ENCODE measurements at regions not wholly inside any gene's neighbourhood (a gene's known extent, or its start where the extent isn't known, plus 50 kb on each side); places are given as distances from the start of the nearest gene placed in this dataset.

GRCh38 chr18:66722671-66723070 is 118.8 kb upstream of the CDH19 start:
- H3K9me3 ChIP-seq (ENCODE audit: control insufficient read depth in 4 of 4, low read length in 3 of 4) = no peaks in the 10 kb centered on the region
- H3K36me3 ChIP-seq (ENCODE audit: control insufficient read depth in 4 of 4, insufficient read depth in 3 of 4, low read depth in 1 of 4, low read length in 3 of 4) = no peaks in the 10 kb centered on the region
- DNase-seq (ENCODE audit: low spot score) = no peak
- WGBS = 77% methylated on average over 5 of the region's 5 CpGs
- H3K4me1 ChIP-seq (ENCODE audit: control insufficient read depth in 4 of 4, insufficient read depth in 4 of 4, low read length in 3 of 4) = peaks cover 0 to 10% (median 4%) of the 10 kb centered on the region in 4 donors
- no peak overlapping the region for H3K4me3 ChIP-seq (ENCODE audit: low read depth in 1 of 3, low read length in 3 of 3)
- TF ChIP-seq FOXA2 (IDR thresholded peaks at IDR 0.05) (no peak), FOXA1 (IDR thresholded peaks at IDR 0.05) (no peak), CTCF (IDR thresholded peaks at IDR 0.05; ENCODE audit: low read depth, low read length, missing input control) (no peak), SP1 (IDR thresholded peaks at IDR 0.05) (no peak), JUND (IDR thresholded peaks at IDR 0.05) (no peak), MAX (IDR thresholded peaks at IDR 0.05) (no peak), EGR1 (IDR thresholded peaks at IDR 0.05; ENCODE audit: low read depth in 2 of 2) (no peak), GABPA (IDR thresholded peaks at IDR 0.05 in 1 of 2, conservative IDR thresholded peaks at IDR 0.05 in 1 of 2) (no peak)
- no peak overlapping the region for H3K9ac ChIP-seq (ENCODE audit: low read depth in 1 of 2, low read length in 2 of 2)
- H3K27ac ChIP-seq (ENCODE audit: low read depth in 1 of 2, low read length in 2 of 2) = no peak overlapping the region
- no peaks in the 10 kb centered on the region for H3K27me3 ChIP-seq (ENCODE audit: control insufficient read depth in 4 of 4, insufficient read depth in 4 of 4, low read length in 3 of 4)

GRCh38 chr18:66708646-66709045 is 104.8 kb upstream of the CDH19 start:
- Histone ChIP-seq H3K27me3 (ENCODE audit: control insufficient read depth in 4 of 4, insufficient read depth in 4 of 4, low read length in 3 of 4) (no peaks in the 10 kb centered on the region), H3K4me1 (ENCODE audit: control insufficient read depth in 4 of 4, insufficient read depth in 4 of 4, low read length in 3 of 4) (no peaks in the 10 kb centered on the region), H3K9ac (ENCODE audit: low read depth in 1 of 2, low read length in 2 of 2) (no peak overlapping the region), H3K36me3 (ENCODE audit: control insufficient read depth in 4 of 4, insufficient read depth in 3 of 4, low read depth in 1 of 4, low read length in 3 of 4) (no peaks in the 10 kb centered on the region), H3K9me3 (ENCODE audit: control insufficient read depth in 4 of 4, low read length in 3 of 4) (no peaks in the 10 kb centered on the region), H3K4me3 (ENCODE audit: low read depth in 1 of 3, low read length in 3 of 3) (no peak overlapping the region), H3K27ac (ENCODE audit: low read depth in 1 of 2, low read length in 2 of 2) (no peak overlapping the region)
- DNase-seq (ENCODE audit: low spot score) = no peak
- TF ChIP-seq EGR1 (IDR thresholded peaks at IDR 0.05; ENCODE audit: low read depth in 2 of 2) (no peak), RXRA (IDR thresholded peaks at IDR 0.05) (no peak), TAF1 (conservative IDR thresholded peaks at IDR 0.05) (no peak), NR2F2 (IDR thresholded peaks at IDR 0.05) (no peak), ATF3 (IDR thresholded peaks at IDR 0.05) (no peak), REST (IDR thresholded peaks at IDR 0.05) (no peak), MAX (IDR thresholded peaks at IDR 0.05) (no peak), SP1 (IDR thresholded peaks at IDR 0.05) (no peak), FOXA1 (IDR thresholded peaks at IDR 0.05) (no peak), JUND (IDR thresholded peaks at IDR 0.05) (no peak), ZBTB33 (IDR thresholded peaks at IDR 0.05) (no peak), YY1 (IDR thresholded peaks at IDR 0.05) (no peak), HNF4G (IDR thresholded peaks at IDR 0.05) (no peak), FOXA2 (IDR thresholded peaks at IDR 0.05) (no peak), GABPA (IDR thresholded peaks at IDR 0.05 in 1 of 2, conservative IDR thresholded peaks at IDR 0.05 in 1 of 2) (no peak), HNF4A (conservative IDR thresholded peaks at IDR 0.05) (no peak), RAD21 (IDR thresholded peaks at IDR 0.05) (no peak)
- 65% methylated on average over 1 of the region's 1 CpG for WGBS

All from liver (tissue), 8 donors.